ENCODE measurements at regions not wholly inside any gene's neighbourhood (a gene's known extent, or its start where the extent isn't known, plus 50 kb on each side); places are given as distances from the start of the nearest gene placed in this dataset.
"Not testable (repeated sequence)": the region's sequence is repeated elsewhere in the genome, so short reads cannot be mapped to it uniquely, and the experiment has no call there.

DNA sequence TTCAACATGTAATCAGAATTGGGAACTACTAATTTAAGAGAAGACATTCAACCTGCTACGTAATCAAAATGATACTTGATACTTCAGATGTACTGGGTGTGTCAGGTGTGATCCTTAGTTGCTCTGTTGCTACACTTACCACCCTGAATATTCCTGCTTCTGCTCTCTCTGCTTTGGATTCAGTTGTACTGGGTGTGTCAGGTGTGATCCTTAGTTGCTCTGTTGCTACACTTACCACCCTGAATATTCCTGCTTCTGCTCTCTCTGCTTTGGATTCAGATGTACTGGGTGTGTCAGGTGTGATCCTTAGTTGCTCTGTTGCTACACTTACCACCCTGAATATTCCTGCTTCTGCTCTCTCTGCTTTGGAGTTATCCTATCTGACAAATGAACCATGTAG is 290.2 kb downstream of the RAB38 start:
- H3K27me3 ChIP-seq (ENCODE audit: insufficient read depth, low read depth, low read length); H3K79me2 ChIP-seq (replicated peaks; ENCODE audit: insufficient read depth, low read length); H3K4me3 ChIP-seq (ENCODE audit: low read length); H4K20me1 ChIP-seq (ENCODE audit: insufficient read depth); H3K27ac ChIP-seq (ENCODE audit: low read length); H3F3A ChIP-seq (ENCODE audit: insufficient read depth, low read length, poor library complexity, severe bottlenecking); H3K36me3 ChIP-seq (ENCODE audit: insufficient read depth, low read length); H3K4me2 ChIP-seq (ENCODE audit: low read length); H3K9me3 ChIP-seq (ENCODE audit: low read length); H3K9me2 ChIP-seq (ENCODE audit: insufficient read depth, low read length); H2AFZ ChIP-seq (ENCODE audit: low read depth, low read length); H3K9ac ChIP-seq (ENCODE audit: low read length): not testable (repeated sequence)

DNA sequence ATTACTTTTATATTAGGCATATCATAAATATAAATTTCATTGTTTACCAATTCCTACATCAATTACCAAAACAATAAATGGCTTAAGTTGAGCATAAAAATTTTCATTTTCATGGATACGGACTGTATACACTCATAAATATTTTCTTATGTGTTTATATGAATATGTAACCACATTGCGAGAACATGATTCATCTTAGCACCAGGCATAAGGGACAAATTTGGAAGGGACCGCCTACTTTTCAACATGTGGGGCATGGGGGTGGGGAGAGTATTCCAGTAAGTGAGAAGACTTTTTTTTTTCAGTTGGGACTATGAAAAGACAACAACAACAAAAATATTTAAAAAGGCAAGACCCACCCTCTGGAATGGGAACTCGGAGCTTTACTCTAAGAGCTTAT is 296.1 kb downstream of the RAB38 start:
- no peaks in the 10 kb centered on the region for H3F3A ChIP-seq (ENCODE audit: insufficient read depth, low read length, poor library complexity, severe bottlenecking)
- H3K79me2 ChIP-seq (replicated peaks; ENCODE audit: insufficient read depth, low read length) = no peaks in the 10 kb centered on the region
- no peak overlapping the region for H3K9ac ChIP-seq (ENCODE audit: low read length)
- no peaks in the 10 kb centered on the region for H3K9me2 ChIP-seq (ENCODE audit: insufficient read depth, low read length)
- H2AFZ ChIP-seq (ENCODE audit: low read depth, low read length) = no peak overlapping the region
- no peaks in the 10 kb centered on the region for H4K20me1 ChIP-seq (ENCODE audit: insufficient read depth)
- no peaks in the 10 kb centered on the region for H3K27me3 ChIP-seq (ENCODE audit: insufficient read depth, low read depth, low read length)
- no peak overlapping the region for H3K4me2 ChIP-seq (ENCODE audit: low read length)
- no peak overlapping the region for H3K27ac ChIP-seq (ENCODE audit: low read length)
- H3K9me3 ChIP-seq (ENCODE audit: low read length) = no peaks in the 10 kb centered on the region
- no peak overlapping the region for H3K4me3 ChIP-seq (ENCODE audit: low read length)
- TF ChIP-seq RAD21 (conservative IDR thresholded peaks at IDR 0.05) = no peak
- TF ChIP-seq SMC3 (conservative IDR thresholded peaks at IDR 0.05; ENCODE audit: poor library complexity) = no peak
- no peak for TF ChIP-seq EP300 (conservative IDR thresholded peaks at IDR 0.05; ENCODE audit: poor library complexity, severe bottlenecking)
- TF ChIP-seq POLR2AphosphoS5 (IDR thresholded peaks at IDR 0.05) = no peak
- TF ChIP-seq REST (IDR thresholded peaks at IDR 0.05; ENCODE audit: borderline replicate concordance) = no peak
- no peak for TF ChIP-seq MXI1 (conservative IDR thresholded peaks at IDR 0.05; ENCODE audit: poor library complexity, severe bottlenecking)
- TF ChIP-seq, protein P1, sequence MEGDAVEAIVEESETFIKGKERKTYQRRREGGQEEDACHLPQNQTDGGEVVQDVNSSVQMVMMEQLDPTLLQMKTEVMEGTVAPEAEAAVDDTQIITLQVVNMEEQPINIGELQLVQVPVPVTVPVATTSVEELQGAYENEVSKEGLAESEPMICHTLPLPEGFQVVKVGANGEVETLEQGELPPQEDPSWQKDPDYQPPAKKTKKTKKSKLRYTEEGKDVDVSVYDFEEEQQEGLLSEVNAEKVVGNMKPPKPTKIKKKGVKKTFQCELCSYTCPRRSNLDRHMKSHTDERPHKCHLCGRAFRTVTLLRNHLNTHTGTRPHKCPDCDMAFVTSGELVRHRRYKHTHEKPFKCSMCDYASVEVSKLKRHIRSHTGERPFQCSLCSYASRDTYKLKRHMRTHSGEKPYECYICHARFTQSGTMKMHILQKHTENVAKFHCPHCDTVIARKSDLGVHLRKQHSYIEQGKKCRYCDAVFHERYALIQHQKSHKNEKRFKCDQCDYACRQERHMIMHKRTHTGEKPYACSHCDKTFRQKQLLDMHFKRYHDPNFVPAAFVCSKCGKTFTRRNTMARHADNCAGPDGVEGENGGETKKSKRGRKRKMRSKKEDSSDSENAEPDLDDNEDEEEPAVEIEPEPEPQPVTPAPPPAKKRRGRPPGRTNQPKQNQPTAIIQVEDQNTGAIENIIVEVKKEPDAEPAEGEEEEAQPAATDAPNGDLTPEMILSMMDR (IDR thresholded peaks at IDR 0.05; ENCODE audit: poor library complexity, severe bottlenecking) = no peak
- no peak for TF ChIP-seq TAF1 (IDR thresholded peaks at IDR 0.05; ENCODE audit: low read depth)
- no peak for TF ChIP-seq EZH2 (IDR thresholded peaks at IDR 0.05; ENCODE audit: borderline replicate concordance, insufficient read depth, low read length, poor library complexity, severe bottlenecking)
- no peaks in the 10 kb centered on the region for H3K36me3 ChIP-seq (ENCODE audit: insufficient read depth, low read length)

DNA sequence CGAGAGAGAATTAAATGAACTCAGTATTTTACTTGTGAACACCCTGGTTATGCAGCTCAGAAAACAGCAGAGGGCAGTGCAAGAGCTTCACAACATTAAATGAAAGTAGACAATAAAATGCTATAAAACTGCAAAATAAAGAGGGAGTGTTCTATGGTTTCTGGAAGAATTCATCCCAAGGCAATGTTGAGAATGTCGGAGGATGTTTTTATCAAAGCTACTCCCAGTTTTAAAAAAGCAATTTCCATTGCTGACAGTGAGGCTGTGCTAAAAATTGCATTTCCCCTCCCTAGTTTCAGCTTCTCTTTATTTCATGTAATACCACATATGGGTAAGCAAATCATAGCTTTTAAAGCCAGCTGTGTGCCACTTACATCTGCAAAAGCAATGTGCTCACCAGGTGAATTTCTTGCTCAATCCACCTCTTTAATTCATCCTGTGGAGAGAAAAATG is 296.8 kb downstream of the RAB38 start:
- H3K36me3 ChIP-seq (ENCODE audit: insufficient read depth, low read length) = no peaks in the 10 kb centered on the region
- no peaks in the 10 kb centered on the region for H3F3A ChIP-seq (ENCODE audit: insufficient read depth, low read length, poor library complexity, severe bottlenecking)
- H3K4me2 ChIP-seq (ENCODE audit: low read length) = no peak overlapping the region
- H3K79me2 ChIP-seq (replicated peaks; ENCODE audit: insufficient read depth, low read length) = no peaks in the 10 kb centered on the region
- no peaks in the 10 kb centered on the region for H3K9me3 ChIP-seq (ENCODE audit: low read length)
- no peak overlapping the region for H3K9ac ChIP-seq (ENCODE audit: low read length)
- H3K9me2 ChIP-seq (ENCODE audit: insufficient read depth, low read length) = no peaks in the 10 kb centered on the region
- no peak overlapping the region for H3K27ac ChIP-seq (ENCODE audit: low read length)
- H4K20me1 ChIP-seq (ENCODE audit: insufficient read depth) = no peaks in the 10 kb centered on the region
- no peaks in the 10 kb centered on the region for H3K27me3 ChIP-seq (ENCODE audit: insufficient read depth, low read depth, low read length)
- H2AFZ ChIP-seq (ENCODE audit: low read depth, low read length) = no peak overlapping the region
- H3K4me3 ChIP-seq (ENCODE audit: low read length) = no peak overlapping the region
- TF ChIP-seq POLR2AphosphoS5 (IDR thresholded peaks at IDR 0.05) (peak; percentile 70), SMC3 (conservative IDR thresholded peaks at IDR 0.05; ENCODE audit: poor library complexity) (peak; percentile 86), REST (IDR thresholded peaks at IDR 0.05; ENCODE audit: borderline replicate concordance) (no peak), TAF1 (IDR thresholded peaks at IDR 0.05; ENCODE audit: low read depth) (no peak), RAD21 (conservative IDR thresholded peaks at IDR 0.05) (peak; percentile 87), EP300 (conservative IDR thresholded peaks at IDR 0.05; ENCODE audit: poor library complexity, severe bottlenecking) (no peak), MXI1 (conservative IDR thresholded peaks at IDR 0.05; ENCODE audit: poor library complexity, severe bottlenecking) (no peak)
- TF ChIP-seq, protein P1 (IDR thresholded peaks at IDR 0.05; ENCODE audit: poor library complexity, severe bottlenecking) = peak; percentile 84

Measured in neural cell (in vitro differentiated cells).